NB4 (cell line): ENCODE measurements at regions not wholly inside any gene's neighbourhood (a gene's known extent, or its start where the extent isn't known, plus 50 kb on each side); places are given as distances from the start of the nearest gene placed in this dataset.

Experiments used
- CTCF ChIP-seq: IDR thresholded peaks from one replicate; pipeline ENCODE4 v1.5.1; 2012; ENCODE audit warnings: low read depth, low read length
- MAX ChIP-seq: IDR thresholded peaks from 2 replicates; pipeline ENCODE4 v1.6.1; 2011; ENCODE audit warnings: low read depth, low read length
- POLR2A ChIP-seq: IDR thresholded peaks from 2 replicates; pipeline ENCODE4 v1.6.1; 2011; ENCODE audit warnings: mild to moderate bottlenecking; ENCODE audit not compliant: insufficient read length; ENCODE audit errors: extremely low read depth

- TF ChIP-seq CTCF = no peak
- no peak for TF ChIP-seq POLR2A
- no peak for TF ChIP-seq MAX
Observed at GRCh38 chr4:116478343-116478742, 607.0 kb downstream of the TRAM1L1 start.
